H1 (cell line): ENCODE measurements at regions not wholly inside any gene's neighbourhood (a gene's known extent, or its start where the extent isn't known, plus 50 kb on each side); places are given as distances from the start of the nearest gene placed in this dataset.

Experiments used
- CBX5 ChIP-seq: fragments of 300-800, 300-1000 bp; sonication (generic); IDR thresholded peaks from 2 replicates; pipeline ENCODE4 v1.7.1; 2016; ENCODE audit warnings: antibody characterized with exemption, low read length, low read depth
- CTCF ChIP-seq, 3 experiments: IDR thresholded peaks; 1 replicate in 2 of 3; 2 replicates in 1 of 3; pipeline versions ENCODE4 v1.5.1 to v1.6.1; 2011; ENCODE audit warnings: low read length in 3 of 3, mild to moderate bottlenecking in 3 of 3, inconsistent platforms in 2 of 3, low read depth in 1 of 3, moderate library complexity in 1 of 3; ENCODE audit not compliant: insufficient read depth in 1 of 3; ENCODE audit errors: control extremely low read depth in 1 of 3
- FOSL1 ChIP-seq: IDR thresholded peaks from 2 replicates; pipeline ENCODE4 v1.6.1; 2011; ENCODE audit warnings: mild to moderate bottlenecking, low read depth, low read length, moderate library complexity; ENCODE audit not compliant: insufficient read depth
- PHF8 ChIP-seq: fragments of 200-600 bp; sonication (generic); conservative IDR thresholded peaks from 2 replicates; pipeline ENCODE4 v1.7.1; 2012; ENCODE audit warnings: low read depth, mild to moderate bottlenecking, inconsistent platforms, low read length, moderate library complexity
- POU5F1 ChIP-seq: IDR thresholded peaks from 2 replicates; pipeline ENCODE4 v1.6.1; 2011; ENCODE audit warnings: low read depth, mild to moderate bottlenecking, low read length, moderate library complexity
- TEAD4 ChIP-seq: IDR thresholded peaks from 2 replicates; pipeline ENCODE4 v1.6.1; 2012; ENCODE audit warnings: low read depth, low read length, inconsistent platforms, mixed read lengths
- ZNF274 ChIP-seq: IDR thresholded peaks from 2 replicates; pipeline ENCODE4 v1.7.0; 2012; ENCODE audit warnings: low read length, borderline replicate concordance; ENCODE audit errors: extremely low read depth

DNA sequence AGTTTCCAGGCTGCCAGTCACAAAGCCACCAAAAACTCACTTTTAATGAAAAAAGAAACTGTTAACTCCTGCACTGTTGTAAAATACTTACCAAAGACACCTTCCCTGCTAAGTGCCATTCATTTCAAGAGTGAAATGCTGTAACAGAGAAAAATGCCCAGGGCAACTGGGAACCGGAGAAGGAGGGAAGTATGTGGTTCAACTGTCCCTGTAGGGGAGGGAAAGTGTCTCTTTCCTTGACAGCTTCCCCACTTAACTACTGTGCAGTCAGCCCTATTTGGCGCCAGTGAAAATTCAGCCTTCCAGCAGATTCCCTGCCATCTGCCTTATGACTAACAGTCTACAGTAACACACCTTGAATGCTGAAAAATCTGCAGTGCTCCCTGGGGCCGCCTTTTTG, 789.0 kb downstream of the DIAPH3 start (continued):
- TF ChIP-seq CTCF (IDR thresholded peaks at IDR 0.05; ENCODE audit: control extremely low read depth in 1 of 3, insufficient read depth in 1 of 3, low read depth in 1 of 3, low read length in 3 of 3) (no peak), TEAD4 (no peak), PHF8 (no peak), CBX5 (no peak), FOSL1 (no peak), ZNF274 (no peak), POU5F1 (no peak)
